ENCODE measurements at regions not wholly inside any gene's neighbourhood (a gene's known extent, or its start where the extent isn't known, plus 50 kb on each side); places are given as distances from the start of the nearest gene placed in this dataset.

GRCh38 chr14:87678624-87679023 is 314.4 kb downstream of the GALC start:
- Histone ChIP-seq H3K79me2 (ENCODE audit: control insufficient read depth, insufficient read depth, low read length) (no peaks in the 10 kb centered on the region), H3K27ac (ENCODE audit: control insufficient read depth, insufficient read depth) (no peak overlapping the region), H3K4me1 (ENCODE audit: control insufficient read depth, insufficient read depth, low read length) (no peaks in the 10 kb centered on the region), H3K9ac (ENCODE audit: control insufficient read depth, insufficient read depth, low read length) (no peak overlapping the region), H3K4me2 (ENCODE audit: control insufficient read depth, insufficient read depth) (no peak overlapping the region), H3K4me3 (no peak overlapping the region), H3K9me3 (replicated peaks; ENCODE audit: control insufficient read depth, insufficient read depth, low read length) (no peaks in the 10 kb centered on the region), H2AFZ (ENCODE audit: control insufficient read depth, low read depth, low read length) (no peak overlapping the region), H4K20me1 (ENCODE audit: control insufficient read depth, insufficient read depth) (no peaks in the 10 kb centered on the region), H3K36me3 (ENCODE audit: control insufficient read depth in 2 of 2, insufficient read depth in 2 of 2, low read length in 1 of 2) (no peaks in the 10 kb centered on the region), H3K27me3 (replicated peaks in 1 of 2; ENCODE audit: control insufficient read depth in 2 of 2, insufficient read depth in 2 of 2, low read length in 1 of 2) (no peaks in the 10 kb centered on the region)
- ATAC-seq = no peak
- ChIA-PET POLR2A (no interaction called here), CTCF (no interaction called here), RAD21 (ENCODE audit: unreplicated experiment) (no interaction called here), SMC1A (ENCODE audit: uncharacterized antibody, unreplicated experiment) (no interaction called here)
- intact Hi-C loops (cut with micrococcal nuclease; ENCODE audit: unreplicated experiment) (no loop called here), in situ Hi-C loops (cut with MboI) (no loop called here)
- DNase-seq (ENCODE audit: low read depth, low spot score) = no peak
- no peak for FAIRE-seq
- no peak for TF ChIP-seq MEF2A (IDR thresholded peaks at IDR 0.05; ENCODE audit: insufficient read depth, low read depth, low read length)
- no peak for TF ChIP-seq CEBPB (IDR thresholded peaks at IDR 0.05; ENCODE audit: borderline replicate concordance in 1 of 2, low read depth in 2 of 2, low read length in 2 of 2)
- TF ChIP-seq CHD2 (IDR thresholded peaks at IDR 0.05; ENCODE audit: borderline replicate concordance, low read depth, low read length) = no peak
- no peak for TF ChIP-seq ZNF274 (IDR thresholded peaks at IDR 0.05; ENCODE audit: insufficient read depth, insufficient read length)
- no peak for TF ChIP-seq RELA (IDR thresholded peaks at IDR 0.05; ENCODE audit: borderline replicate concordance, partially characterized antibody)
- TF ChIP-seq KDM1A (IDR thresholded peaks at IDR 0.05; ENCODE audit: borderline replicate concordance) = no peak
- no peak for TF ChIP-seq HDAC2 (IDR thresholded peaks at IDR 0.05)
- no TSS peak for BruUV-seq (replicated peaks)
- 0% methylated on average over 4 of the region's 4 CpGs for WGBS (ENCODE audit: insufficient coverage, insufficient replicate concordance, low lambda C conversion rate, missing lambda C conversion rate)

- no peak for ATAC-seq
- ChIA-PET RAD21 (ENCODE audit: unreplicated experiment) (no interaction called here), CTCF (interaction anchor here (1.4 kb wide), 1 partner anchor 219 kb away, joined by 3 read pairs; no protein-coding TSS in a partner anchor), SMC1A (ENCODE audit: uncharacterized antibody, unreplicated experiment) (no interaction called here), POLR2A (no interaction called here)
- in situ Hi-C loops (cut with MboI) = no loop called here
- Histone ChIP-seq H3K27me3 (replicated peaks in 1 of 2; ENCODE audit: control insufficient read depth in 2 of 2, insufficient read depth in 2 of 2, low read length in 1 of 2) (no peaks in the 10 kb centered on the region), H4K20me1 (ENCODE audit: control insufficient read depth, insufficient read depth) (no peaks in the 10 kb centered on the region), H3K4me1 (ENCODE audit: control insufficient read depth, insufficient read depth, low read length) (no peaks in the 10 kb centered on the region), H2AFZ (ENCODE audit: control insufficient read depth, low read depth, low read length) (no peak overlapping the region), H3K4me3 (no peak overlapping the region), H3K79me2 (ENCODE audit: control insufficient read depth, insufficient read depth, low read length) (no peaks in the 10 kb centered on the region), H3K4me2 (ENCODE audit: control insufficient read depth, insufficient read depth) (no peak overlapping the region), H3K27ac (ENCODE audit: control insufficient read depth, insufficient read depth) (no peak overlapping the region), H3K9me3 (replicated peaks; ENCODE audit: control insufficient read depth, insufficient read depth, low read length) (no peaks in the 10 kb centered on the region), H3K36me3 (ENCODE audit: control insufficient read depth in 2 of 2, insufficient read depth in 2 of 2, low read length in 1 of 2) (no peaks in the 10 kb centered on the region), H3K9ac (ENCODE audit: control insufficient read depth, insufficient read depth, low read length) (no peak overlapping the region)
- no TSS peak for BruUV-seq (replicated peaks)
- WGBS (ENCODE audit: insufficient coverage, insufficient replicate concordance, low lambda C conversion rate, missing lambda C conversion rate) = 0% methylated on average over 2 of the region's 2 CpGs
- DNase-seq (ENCODE audit: low read depth, low spot score) = no peak
- intact Hi-C loops (cut with micrococcal nuclease; ENCODE audit: unreplicated experiment) = no loop called here
- FAIRE-seq = no peak
- TF ChIP-seq POLR2AphosphoS5 (IDR thresholded peaks at IDR 0.05; ENCODE audit: low read length) = no peak
- TF ChIP-seq CHD2 (IDR thresholded peaks at IDR 0.05; ENCODE audit: borderline replicate concordance, low read depth, low read length) = no peak
- no peak for TF ChIP-seq IRF4 (IDR thresholded peaks at IDR 0.05; ENCODE audit: low read depth, low read length)
- TF ChIP-seq IRF5 (IDR thresholded peaks at IDR 0.05; ENCODE audit: borderline replicate concordance) = no peak
- no peak for TF ChIP-seq NFYA (IDR thresholded peaks at IDR 0.05; ENCODE audit: borderline replicate concordance, low read depth, low read length)
- TF ChIP-seq NR2F1 (conservative IDR thresholded peaks at IDR 0.05) = no peak
- no peak for TF ChIP-seq TCF3 (IDR thresholded peaks at IDR 0.05; ENCODE audit: borderline replicate concordance, insufficient read depth, low read depth, low read length)
- TF ChIP-seq ZBTB11 (CRISPR knock-in tag; IDR thresholded peaks at IDR 0.05) = no peak
Measured at GRCh38 chr14:87676814-87677437, 316.1 kb downstream of the GALC start.
